ENCODE measurements at regions not wholly inside any gene's neighbourhood (a gene's known extent, or its start where the extent isn't known, plus 50 kb on each side); places are given as distances from the start of the nearest gene placed in this dataset.

- ChIA-PET CTCF (no interaction called here), POLR2A (interaction anchor here (0.5 kb wide), 1 partner anchor 104 kb away, joined by 3 read pairs; no protein-coding TSS in a partner anchor)
- H3K9me3 ChIP-seq (ENCODE audit: control insufficient read depth, insufficient read depth, low read depth, low read length): no peaks in the 10 kb centered on the region
- no peaks in the 10 kb centered on the region for H3K36me3 ChIP-seq (ENCODE audit: control insufficient read depth, insufficient read depth, low read length)
- DNase-seq (ENCODE audit: low read depth, low spot score) (no peak), ATAC-seq (no peak)
- BruUV-seq (replicated peaks): no TSS peak
- H3K27me3 ChIP-seq (ENCODE audit: control insufficient read depth, insufficient read depth, low read length): no peaks in the 10 kb centered on the region
- no peak overlapping the region for H3K27ac ChIP-seq (ENCODE audit: low read length)
- in situ Hi-C loops (cut with HindIII; ENCODE audit: low pct_unique_long_range_greater_than_20kb, low sequenced_read_pairs) (no loop called here), intact Hi-C loops (cut with micrococcal nuclease; ENCODE audit: unreplicated experiment) (no loop called here)
- H3K4me3 ChIP-seq (ENCODE audit: low read depth in 2 of 2, low read length in 2 of 2): no peak overlapping the region
- H3K4me1 ChIP-seq (ENCODE audit: control insufficient read depth, insufficient read depth, low read length): peaks cover 27% of the 10 kb centered on the region
- TF ChIP-seq POLR2AphosphoS5 (IDR thresholded peaks at IDR 0.05; ENCODE audit: low read depth, low read length): no peak
- TF ChIP-seq SIN3A (IDR thresholded peaks at IDR 0.05; ENCODE audit: borderline replicate concordance, insufficient read depth, low read depth, low read length): no peak
- TF ChIP-seq TCF7L2 (IDR thresholded peaks at IDR 0.05; ENCODE audit: low read depth, low read length): no peak
- TF ChIP-seq, protein P1, sequence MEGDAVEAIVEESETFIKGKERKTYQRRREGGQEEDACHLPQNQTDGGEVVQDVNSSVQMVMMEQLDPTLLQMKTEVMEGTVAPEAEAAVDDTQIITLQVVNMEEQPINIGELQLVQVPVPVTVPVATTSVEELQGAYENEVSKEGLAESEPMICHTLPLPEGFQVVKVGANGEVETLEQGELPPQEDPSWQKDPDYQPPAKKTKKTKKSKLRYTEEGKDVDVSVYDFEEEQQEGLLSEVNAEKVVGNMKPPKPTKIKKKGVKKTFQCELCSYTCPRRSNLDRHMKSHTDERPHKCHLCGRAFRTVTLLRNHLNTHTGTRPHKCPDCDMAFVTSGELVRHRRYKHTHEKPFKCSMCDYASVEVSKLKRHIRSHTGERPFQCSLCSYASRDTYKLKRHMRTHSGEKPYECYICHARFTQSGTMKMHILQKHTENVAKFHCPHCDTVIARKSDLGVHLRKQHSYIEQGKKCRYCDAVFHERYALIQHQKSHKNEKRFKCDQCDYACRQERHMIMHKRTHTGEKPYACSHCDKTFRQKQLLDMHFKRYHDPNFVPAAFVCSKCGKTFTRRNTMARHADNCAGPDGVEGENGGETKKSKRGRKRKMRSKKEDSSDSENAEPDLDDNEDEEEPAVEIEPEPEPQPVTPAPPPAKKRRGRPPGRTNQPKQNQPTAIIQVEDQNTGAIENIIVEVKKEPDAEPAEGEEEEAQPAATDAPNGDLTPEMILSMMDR (IDR thresholded peaks at IDR 0.05): no peak
- TF ChIP-seq REST (IDR thresholded peaks at IDR 0.05; ENCODE audit: insufficient read depth in 1 of 2, low read depth in 2 of 2, low read length in 1 of 2): no peak
Observed at GRCh38 chr16:85453703-85454102, 159.4 kb upstream of the GSE1 start.

GRCh38 chr16:85454171-85454872, 158.8 kb upstream of the GSE1 start:
- no peak for TF ChIP-seq TCF7L2 (IDR thresholded peaks at IDR 0.05; ENCODE audit: low read depth, low read length)
- no peak for TF ChIP-seq REST (IDR thresholded peaks at IDR 0.05; ENCODE audit: insufficient read depth in 1 of 2, low read depth in 2 of 2, low read length in 1 of 2)
- TF ChIP-seq SIN3A (IDR thresholded peaks at IDR 0.05; ENCODE audit: borderline replicate concordance, insufficient read depth, low read depth, low read length): no peak
- TF ChIP-seq POLR2AphosphoS5 (IDR thresholded peaks at IDR 0.05; ENCODE audit: low read depth, low read length): no peak
- Histone ChIP-seq H3K27me3 (ENCODE audit: control insufficient read depth, insufficient read depth, low read length) (no peaks in the 10 kb centered on the region), H3K27ac (ENCODE audit: low read length) (no peak overlapping the region), H3K4me3 (ENCODE audit: low read depth in 2 of 2, low read length in 2 of 2) (no peak overlapping the region), H3K36me3 (ENCODE audit: control insufficient read depth, insufficient read depth, low read length) (no peaks in the 10 kb centered on the region), H3K4me1 (ENCODE audit: control insufficient read depth, insufficient read depth, low read length) (peaks cover 27% of the 10 kb centered on the region), H3K9me3 (ENCODE audit: control insufficient read depth, insufficient read depth, low read depth, low read length) (no peaks in the 10 kb centered on the region)
- intact Hi-C loops (cut with micrococcal nuclease; ENCODE audit: unreplicated experiment) (no loop called here), in situ Hi-C loops (cut with HindIII; ENCODE audit: low pct_unique_long_range_greater_than_20kb, low sequenced_read_pairs) (no loop called here)
- ChIA-PET CTCF (no interaction called here), POLR2A (no interaction called here)
- DNase-seq (ENCODE audit: low read depth, low spot score): no peak
- ATAC-seq: no peak
- no TSS peak for BruUV-seq (replicated peaks)
